ENCODE measurements at regions not wholly inside any gene's neighbourhood (a gene's known extent, or its start where the extent isn't known, plus 50 kb on each side); places are given as distances from the start of the nearest gene placed in this dataset.

GRCh38 chr1:229848752-229849677 is 218.0 kb upstream of the GALNT2 start (continued):
- no peak for TF ChIP-seq ZNF148 (tag by site-specific recombination; IDR thresholded peaks at IDR 0.05; ENCODE audit: borderline replicate concordance)
- TF ChIP-seq ZNF280D (tag by site-specific recombination; IDR thresholded peaks at IDR 0.05) = no peak
- TF ChIP-seq ZNF580 (tag by site-specific recombination; IDR thresholded peaks at IDR 0.05) = 0 out of 2 replicates have a peak, but pooled peaks have one; percentile 27
- no peak for TF ChIP-seq ZBTB8A (tag by site-specific recombination; IDR thresholded peaks at IDR 0.05)
- TF ChIP-seq ATF2 (tag by site-specific recombination; IDR thresholded peaks at IDR 0.05; ENCODE audit: low read depth) = peak; percentile 70
- TF ChIP-seq PATZ1 (tag by site-specific recombination; IDR thresholded peaks at IDR 0.05) = no peak
- TF ChIP-seq ZNF394 (tag by site-specific recombination; IDR thresholded peaks at IDR 0.05; ENCODE audit: borderline replicate concordance) = no peak
- no peak for TF ChIP-seq REPIN1 (tag by site-specific recombination; IDR thresholded peaks at IDR 0.05; ENCODE audit: low read depth)
- no peak for TF ChIP-seq ZNF26 (tag by site-specific recombination; IDR thresholded peaks at IDR 0.05)
- no peak for TF ChIP-seq BCL11B (tag by site-specific recombination; IDR thresholded peaks at IDR 0.05; ENCODE audit: low read depth)
- TF ChIP-seq SCRT2 (tag by site-specific recombination; IDR thresholded peaks at IDR 0.05) = peak; percentile 46
- no peak for TF ChIP-seq ZFP3 (tag by site-specific recombination; IDR thresholded peaks at IDR 0.05; ENCODE audit: low read depth)
- no peak for TF ChIP-seq ZNF560 (tag by site-specific recombination; IDR thresholded peaks at IDR 0.05; ENCODE audit: borderline replicate concordance)
- no peak for TF ChIP-seq ZNF155 (tag by site-specific recombination; IDR thresholded peaks at IDR 0.05)
- no peak for TF ChIP-seq ZNF19 (tag by site-specific recombination; IDR thresholded peaks at IDR 0.05; ENCODE audit: low read depth)
- TF ChIP-seq MYNN (tag by site-specific recombination; IDR thresholded peaks at IDR 0.05; ENCODE audit: borderline replicate concordance) = no peak
- TF ChIP-seq HIC1 (tag by site-specific recombination; IDR thresholded peaks at IDR 0.05) = no peak
- no peak for TF ChIP-seq YY1 (tag by site-specific recombination; IDR thresholded peaks at IDR 0.05)
- no peak for TF ChIP-seq ZNF501 (tag by site-specific recombination; IDR thresholded peaks at IDR 0.05)
- TF ChIP-seq ZNF785 (tag by site-specific recombination; IDR thresholded peaks at IDR 0.05) = no peak
- no peak for TF ChIP-seq SCRT1 (tag by site-specific recombination; IDR thresholded peaks at IDR 0.05; ENCODE audit: borderline replicate concordance)

Measured in HEK293 (cell line).